GM23338 (cell line): ENCODE measurements at regions not wholly inside any gene's neighbourhood (a gene's known extent, or its start where the extent isn't known, plus 50 kb on each side); places are given as distances from the start of the nearest gene placed in this dataset.

Experiments
- ATAC-seq: fragments of 200-7000 bp; cut with Tn5 transposase; 3 replicates; pipeline ENCODE4 v1.9.1; 2020
- DNase-seq: peaks from one replicate; pipeline ENCODE4 v3.0.0-alpha.2; 2015; ENCODE audit warnings: low spot score
- H2AFZ ChIP-seq: fragments of 200-600 bp; sonication (generic); 2 replicates; pipeline ENCODE4 v1.8.0; 2016; ENCODE audit warnings: antibody characterized with exemption, mild to moderate bottlenecking, moderate library complexity
- H3F3A ChIP-seq: fragments of 200-600 bp; sonication (generic); replicated peaks from 2 replicates; pipeline ENCODE4 v1.8.0; 2017; ENCODE audit warnings: antibody characterized with exemption, mixed run types, low read depth
- H3K27ac ChIP-seq: fragments of 200-600 bp; sonication (generic); 2 replicates; pipeline ENCODE4 v1.6.1; 2016; ENCODE audit warnings: low read depth
- H3K27me3 ChIP-seq: fragments of 200-600 bp; sonication (generic); 2 replicates; pipeline ENCODE4 v1.8.0; 2016; ENCODE audit warnings: mild to moderate bottlenecking, mixed run types, moderate library complexity; ENCODE audit not compliant: insufficient read depth
- H3K36me3 ChIP-seq: fragments of 200-600 bp; sonication (generic); 2 replicates; pipeline ENCODE4 v1.8.0; 2016; ENCODE audit warnings: mild to moderate bottlenecking; ENCODE audit not compliant: insufficient read depth
- H3K4me1 ChIP-seq: fragments of 200-600 bp; sonication (generic); 2 replicates; pipeline ENCODE4 v1.8.0; 2016; ENCODE audit warnings: mild to moderate bottlenecking, moderate library complexity; ENCODE audit not compliant: insufficient read depth
- H3K4me2 ChIP-seq: fragments of 200-600 bp; sonication (generic); 2 replicates; pipeline ENCODE4 v1.7.1; 2017; ENCODE audit warnings: mixed run types
- H3K4me3 ChIP-seq: fragments of 200-600 bp; sonication (generic); 2 replicates; pipeline ENCODE4 v1.6.1; 2016; ENCODE audit warnings: mixed run types
- H3K79me2 ChIP-seq: fragments of 200-600 bp; sonication (generic); replicated peaks from 2 replicates; pipeline ENCODE4 v1.8.0; 2017; ENCODE audit warnings: mild to moderate bottlenecking; ENCODE audit not compliant: insufficient read depth
- H3K9me2 ChIP-seq: fragments of 200-600 bp; sonication (generic); 2 replicates; pipeline ENCODE4 v1.8.0; 2017; ENCODE audit not compliant: insufficient read depth
- H4K20me1 ChIP-seq: fragments of 200-600 bp; sonication (generic); replicated peaks from 2 replicates; pipeline ENCODE4 v1.8.0; 2017; ENCODE audit warnings: mild to moderate bottlenecking; ENCODE audit not compliant: insufficient read depth
- H3K27ac Mint-ChIP-seq: 2 replicates; pipeline ENCODE4 v1.8.0; 2020; ENCODE audit warnings: inconsistent platforms, mild to moderate bottlenecking, moderate library complexity, mixed read lengths
- H3K27me3 Mint-ChIP-seq: 3 replicates; pipeline ENCODE4 v1.8.0; 2022; ENCODE audit warnings: low read depth, mild to moderate bottlenecking, moderate library complexity, mixed read lengths, inconsistent platforms; ENCODE audit not compliant: insufficient read depth, poor library complexity
- H3K36me3 Mint-ChIP-seq: 3 replicates; pipeline ENCODE4 v1.8.0; 2021; ENCODE audit warnings: low read depth, mild to moderate bottlenecking, inconsistent platforms, moderate library complexity, mixed read lengths
- H3K4me1 Mint-ChIP-seq: 3 replicates; pipeline ENCODE4 v1.8.0; 2020; ENCODE audit warnings: mild to moderate bottlenecking, inconsistent platforms, mixed read lengths
- H3K4me3 Mint-ChIP-seq: 3 replicates; pipeline ENCODE4 v1.8.0; 2021; ENCODE audit warnings: moderate library complexity, mild to moderate bottlenecking, inconsistent platforms, mixed read lengths
- H3K9me3 Mint-ChIP-seq: 3 replicates; pipeline ENCODE4 v1.8.0; 2020; ENCODE audit warnings: moderate library complexity, mild to moderate bottlenecking, inconsistent platforms, mixed read lengths
- CREB1 ChIP-seq: fragments of 250-450 bp; sonication (Bioruptor Pico); IDR thresholded peaks from 2 replicates; pipeline ENCODE4 v1.5.0; 2020; ENCODE audit warnings: low read depth, mild to moderate bottlenecking, moderate library complexity
- CTCF ChIP-seq, 2 experiments: fragments of 200-600 bp in 1 of 2; sonication (generic) in 1 of 2; conservative IDR thresholded peaks; 2 replicates each; pipeline versions ENCODE4 v1.5.1 to v1.6.1; 2016 to 2017; ENCODE audit warnings: antibody characterized with exemption in 2 of 2, low read depth in 2 of 2, mild to moderate bottlenecking in 2 of 2, moderate library complexity in 1 of 2
- ETS1 ChIP-seq: IDR thresholded peaks from 2 replicates; pipeline ENCODE4 v1.6.1; 2016; ENCODE audit warnings: antibody characterized with exemption
- EZH2 ChIP-seq: fragments of 200-600 bp; sonication (generic); IDR thresholded peaks from one replicate; pipeline ENCODE4 v1.8.0; 2017; ENCODE audit warnings: antibody characterized with exemption, mild to moderate bottlenecking, low read depth; ENCODE audit not compliant: unreplicated experiment
- EZH2phosphoT487 ChIP-seq: fragments of 200-600 bp; sonication (generic); IDR thresholded peaks from one replicate; pipeline ENCODE4 v1.8.1; 2018; ENCODE audit warnings: antibody characterized with exemption; ENCODE audit not compliant: unreplicated experiment
- JUNB ChIP-seq: IDR thresholded peaks from one replicate; pipeline ENCODE4 v1.6.1; 2016; ENCODE audit warnings: antibody characterized with exemption; ENCODE audit not compliant: unreplicated experiment
- NANOG ChIP-seq: IDR thresholded peaks from 2 replicates; pipeline ENCODE4 v1.6.1; 2016; ENCODE audit warnings: antibody characterized with exemption, borderline replicate concordance
- POLR2AphosphoS5 ChIP-seq: IDR thresholded peaks from 2 replicates; pipeline ENCODE4 v1.6.1; 2016; ENCODE audit warnings: antibody characterized with exemption, low read depth
- REST ChIP-seq: IDR thresholded peaks from one replicate; pipeline ENCODE4 v1.6.1; 2018; ENCODE audit warnings: antibody characterized with exemption; ENCODE audit not compliant: unreplicated experiment
- STAT1 ChIP-seq: IDR thresholded peaks from one replicate; pipeline ENCODE4 v1.6.1; 2016; ENCODE audit warnings: antibody characterized with exemption; ENCODE audit not compliant: unreplicated experiment
- ZNF114 ChIP-seq: fragments of 250-450 bp; sonication (Bioruptor Pico); IDR thresholded peaks from 2 replicates; pipeline ENCODE4 v1.5.0; 2020; ENCODE audit warnings: mild to moderate bottlenecking, moderate library complexity
- ZNF331 ChIP-seq: fragments of 250-450 bp; sonication (Bioruptor Pico); IDR thresholded peaks from 2 replicates; pipeline ENCODE4 v1.5.0; 2020; ENCODE audit warnings: low read depth, mild to moderate bottlenecking, moderate library complexity
- ZNF462 ChIP-seq: fragments of 250-450 bp; sonication (Bioruptor Pico); IDR thresholded peaks from 2 replicates; pipeline ENCODE4 v1.5.0; 2020; ENCODE audit warnings: mild to moderate bottlenecking, moderate library complexity

GRCh38 chr3:154955907-154956533 is 124.1 kb upstream of the MME start:
- H3K79me2 ChIP-seq: no peaks in the 10 kb centered on the region
- ATAC-seq (no peak), DNase-seq (no peak)
- no peaks in the 10 kb centered on the region for H3K4me1 Mint-ChIP-seq
- H3K9me3 Mint-ChIP-seq: peaks cover 6% of the 10 kb centered on the region
- no peak overlapping the region for H3K4me3 Mint-ChIP-seq
- no peak overlapping the region for H3K27ac Mint-ChIP-seq
- H3K27ac ChIP-seq: no peak overlapping the region
- no peaks in the 10 kb centered on the region for H3K27me3 ChIP-seq
- no peak overlapping the region for H3K4me3 ChIP-seq
- no peak overlapping the region for H3K4me2 ChIP-seq
- TF ChIP-seq CTCF (conservative IDR thresholded peaks at IDR 0.05; ENCODE audit: low read depth in 2 of 2) (no peak), ZNF462 (no peak), POLR2AphosphoS5 (no peak), EZH2 (no peak), STAT1 (no peak), ZNF331 (CRISPR knock-in tag) (no peak), ETS1 (no peak), REST (no peak), JUNB (no peak), EZH2phosphoT487 (no peak), ZNF114 (CRISPR knock-in tag) (no peak), NANOG (no peak), CREB1 (no peak)
- H3K36me3 ChIP-seq: no peaks in the 10 kb centered on the region
- H3K9me2 ChIP-seq: no peaks in the 10 kb centered on the region
- H3F3A ChIP-seq: no peaks in the 10 kb centered on the region
- H3K27me3 Mint-ChIP-seq: no peaks in the 10 kb centered on the region
- no peaks in the 10 kb centered on the region for H3K4me1 ChIP-seq
- H3K36me3 Mint-ChIP-seq: no peaks in the 10 kb centered on the region
- H2AFZ ChIP-seq: peak overlapping the region; percentile 0; the same call in 1 of the 2 replicates
- no peaks in the 10 kb centered on the region for H4K20me1 ChIP-seq
